ENCODE measurements at regions not wholly inside any gene's neighbourhood (a gene's known extent, or its start where the extent isn't known, plus 50 kb on each side); places are given as distances from the start of the nearest gene placed in this dataset.

- no peak for DNase-seq (ENCODE audit: low read depth, low spot score)
- in situ Hi-C loops (cut with HindIII; ENCODE audit: low pct_unique_long_range_greater_than_20kb, low sequenced_read_pairs), result no loop called here
Measured at GRCh38 chr2:134134827-134135226, 119.0 kb upstream of the MGAT5 start.

- in situ Hi-C loops (cut with HindIII; ENCODE audit: low pct_unique_long_range_greater_than_20kb, low sequenced_read_pairs), result no loop called here
- DNase-seq (ENCODE audit: low read depth, low spot score), result no peak
Measured at GRCh38 chr2:134135793-134136192, 118.1 kb upstream of the MGAT5 start.

- in situ Hi-C loops (cut with HindIII; ENCODE audit: low pct_unique_long_range_greater_than_20kb, low sequenced_read_pairs), result no loop called here
- DNase-seq (ENCODE audit: low read depth, low spot score), result no peak
Measured at GRCh38 chr2:134136731-134137130, 117.1 kb upstream of the MGAT5 start.

- in situ Hi-C loops (cut with HindIII; ENCODE audit: low pct_unique_long_range_greater_than_20kb, low sequenced_read_pairs), result no loop called here
- DNase-seq (ENCODE audit: low read depth, low spot score), result no peak
Measured at GRCh38 chr2:134137182-134137611, 116.7 kb upstream of the MGAT5 start.

GRCh38 chr2:134138115-134138514, 115.8 kb upstream of the MGAT5 start:
- in situ Hi-C loops (cut with HindIII; ENCODE audit: low pct_unique_long_range_greater_than_20kb, low sequenced_read_pairs), result no loop called here
- no peak for DNase-seq (ENCODE audit: low read depth, low spot score)

GRCh38 chr2:134139611-134140010, 114.3 kb upstream of the MGAT5 start:
- in situ Hi-C loops (cut with HindIII; ENCODE audit: low pct_unique_long_range_greater_than_20kb, low sequenced_read_pairs), result no loop called here
- DNase-seq (ENCODE audit: low read depth, low spot score), result no peak

GRCh38 chr2:134140251-134140661, 113.6 kb upstream of the MGAT5 start:
- DNase-seq (ENCODE audit: low read depth, low spot score), result no peak
- in situ Hi-C loops (cut with HindIII; ENCODE audit: low pct_unique_long_range_greater_than_20kb, low sequenced_read_pairs), result no loop called here

GRCh38 chr2:134141598-134142340, 112.1 kb upstream of the MGAT5 start:
- in situ Hi-C loops (cut with HindIII; ENCODE audit: low pct_unique_long_range_greater_than_20kb, low sequenced_read_pairs), result no loop called here
- DNase-seq (ENCODE audit: low read depth, low spot score), result no peak

- in situ Hi-C loops (cut with HindIII; ENCODE audit: low pct_unique_long_range_greater_than_20kb, low sequenced_read_pairs), result no loop called here
- no peak for DNase-seq (ENCODE audit: low read depth, low spot score)
Measured at GRCh38 chr2:134142341-134142738, 111.5 kb upstream of the MGAT5 start.

GRCh38 chr2:134142903-134143302, 111.0 kb upstream of the MGAT5 start:
- in situ Hi-C loops (cut with HindIII; ENCODE audit: low pct_unique_long_range_greater_than_20kb, low sequenced_read_pairs), result no loop called here
- DNase-seq (ENCODE audit: low read depth, low spot score), result no peak

GRCh38 chr2:134143568-134143967, 110.3 kb upstream of the MGAT5 start:
- DNase-seq (ENCODE audit: low read depth, low spot score), result no peak
- in situ Hi-C loops (cut with HindIII; ENCODE audit: low pct_unique_long_range_greater_than_20kb, low sequenced_read_pairs), result no loop called here

- DNase-seq (ENCODE audit: low read depth, low spot score), result no peak
- in situ Hi-C loops (cut with HindIII; ENCODE audit: low pct_unique_long_range_greater_than_20kb, low sequenced_read_pairs), result no loop called here
Measured at GRCh38 chr2:134144081-134144596, 109.7 kb upstream of the MGAT5 start.

GRCh38 chr2:134144651-134145050, 109.2 kb upstream of the MGAT5 start:
- DNase-seq (ENCODE audit: low read depth, low spot score), result no peak
- in situ Hi-C loops (cut with HindIII; ENCODE audit: low pct_unique_long_range_greater_than_20kb, low sequenced_read_pairs), result no loop called here

GRCh38 chr2:134145519-134145918, 108.4 kb upstream of the MGAT5 start:
- DNase-seq (ENCODE audit: low read depth, low spot score), result no peak
- in situ Hi-C loops (cut with HindIII; ENCODE audit: low pct_unique_long_range_greater_than_20kb, low sequenced_read_pairs), result no loop called here

GRCh38 chr2:134146161-134146560, 107.7 kb upstream of the MGAT5 start:
- no peak for DNase-seq (ENCODE audit: low read depth, low spot score)
- in situ Hi-C loops (cut with HindIII; ENCODE audit: low pct_unique_long_range_greater_than_20kb, low sequenced_read_pairs), result no loop called here

GRCh38 chr2:134146620-134147019, 107.3 kb upstream of the MGAT5 start:
- DNase-seq (ENCODE audit: low read depth, low spot score), result no peak
- in situ Hi-C loops (cut with HindIII; ENCODE audit: low pct_unique_long_range_greater_than_20kb, low sequenced_read_pairs), result no loop called here

- no peak for DNase-seq (ENCODE audit: low read depth, low spot score)
- in situ Hi-C loops (cut with HindIII; ENCODE audit: low pct_unique_long_range_greater_than_20kb, low sequenced_read_pairs), result no loop called here
Measured at GRCh38 chr2:134148172-134148571, 105.7 kb upstream of the MGAT5 start.

GRCh38 chr2:134148843-134149472, 104.9 kb upstream of the MGAT5 start:
- in situ Hi-C loops (cut with HindIII; ENCODE audit: low pct_unique_long_range_greater_than_20kb, low sequenced_read_pairs), result no loop called here

GRCh38 chr2:134149904-134150303, 104.0 kb upstream of the MGAT5 start:
- in situ Hi-C loops (cut with HindIII; ENCODE audit: low pct_unique_long_range_greater_than_20kb, low sequenced_read_pairs), result no loop called here
- DNase-seq (ENCODE audit: low read depth, low spot score), result no peak

More at GRCh38 chr2:134148843-134149472, 104.9 kb upstream of the MGAT5 start:
- DNase-seq (ENCODE audit: low read depth, low spot score), result no peak

All from SK-MEL-5 (cell line).